G401.6 (cell line): ENCODE measurements at regions not wholly inside any gene's neighbourhood (a gene's known extent, or its start where the extent isn't known, plus 50 kb on each side); places are given as distances from the start of the nearest gene placed in this dataset.
"Not testable (repeated sequence)": the region's sequence is repeated elsewhere in the genome, so short reads cannot be mapped to it uniquely, and the experiment has no call there.

Source experiments
- FAIRE-seq: peaks from 2 replicates; lab custom pipeline; 2012; peaks lifted over from hg19 to GRCh38; lab: Jason Lieb, UNC

DNA sequence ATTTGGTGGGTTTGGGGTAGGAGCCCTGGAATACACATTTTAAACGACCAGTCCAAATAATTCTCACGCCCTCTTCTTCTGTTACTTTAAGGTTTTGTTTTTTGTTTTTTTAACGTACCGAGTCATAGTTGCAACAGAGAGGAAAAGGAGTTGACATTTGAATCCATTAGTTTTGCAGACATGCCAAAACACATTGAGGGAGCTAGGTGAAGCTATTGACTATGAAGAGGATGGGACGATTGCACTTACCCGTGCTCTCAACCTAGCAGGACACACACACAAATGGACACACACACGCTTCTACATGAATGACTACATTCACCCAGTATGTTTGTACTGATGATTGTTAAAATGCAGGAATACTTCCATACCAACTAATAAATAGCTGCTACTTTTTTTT is 54.3 kb upstream of the CIT start:
- no peak for FAIRE-seq

DNA sequence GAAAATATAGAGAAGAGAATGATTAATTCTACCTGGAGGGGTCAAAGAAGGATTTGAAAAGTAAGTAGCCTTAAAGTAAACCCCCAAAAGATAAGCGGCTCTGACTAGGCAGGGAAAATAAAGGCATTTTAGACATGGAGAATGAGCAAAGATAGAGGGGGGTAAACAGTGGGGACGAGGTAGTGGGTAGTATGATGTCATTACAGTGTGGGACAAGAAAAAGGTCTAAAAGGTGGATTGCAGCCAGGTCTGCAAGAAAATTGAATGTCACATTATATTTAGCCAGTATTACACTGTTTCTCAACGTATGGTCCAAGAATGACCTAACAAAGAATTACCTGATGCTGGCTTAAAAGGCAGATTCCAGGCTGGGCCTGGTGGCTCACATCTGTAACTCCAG is 55.8 kb upstream of the CIT start:
- FAIRE-seq: no peak

DNA sequence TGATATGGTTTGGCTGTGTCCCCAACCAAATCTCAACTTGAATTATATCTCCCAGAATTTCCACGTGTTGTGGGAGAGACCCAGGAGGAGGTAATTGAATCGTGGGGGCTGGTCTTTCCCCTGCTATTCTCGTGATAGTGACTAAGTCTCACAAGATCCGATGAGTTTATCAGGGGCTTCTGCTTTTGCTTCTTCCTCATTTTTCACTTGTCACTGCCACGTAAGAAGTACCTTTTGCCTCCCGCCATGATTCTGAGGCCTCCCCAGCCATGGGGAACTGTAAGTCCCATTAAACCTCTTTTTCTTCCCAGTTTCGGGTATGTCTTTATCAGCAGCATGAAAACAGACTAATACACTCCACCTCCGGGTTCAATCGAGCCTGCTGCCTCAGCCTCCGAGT is 54.3 kb upstream of the BICDL1 start:
- FAIRE-seq: not testable (repeated sequence)

DNA sequence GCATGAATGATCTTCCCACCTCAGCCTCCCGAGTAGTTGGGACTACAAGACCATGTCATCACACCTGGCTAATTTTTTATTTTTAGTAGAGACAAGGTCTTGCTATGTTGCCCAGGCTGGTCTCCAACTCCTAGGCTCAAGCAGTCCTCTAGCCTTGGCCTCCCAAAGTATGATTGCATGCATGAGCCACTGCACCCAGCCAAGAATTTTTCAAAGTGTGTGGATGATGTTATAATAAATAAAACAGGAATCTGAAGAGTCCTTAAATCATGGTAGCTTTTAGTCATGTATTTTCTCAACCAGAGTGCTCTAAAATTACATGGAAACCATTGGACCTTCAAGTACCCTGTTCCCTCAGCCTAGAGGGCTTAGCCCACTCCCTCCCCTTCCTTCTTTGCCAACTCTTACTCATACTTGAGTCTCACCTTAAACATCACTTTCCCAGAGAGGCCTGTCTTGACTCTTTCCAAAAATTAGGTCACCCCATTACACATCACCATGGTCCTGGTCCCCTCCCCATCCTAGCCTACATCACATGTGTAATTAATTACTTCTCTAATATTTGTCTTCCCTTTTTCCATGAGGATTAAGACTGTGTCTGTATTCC is 52.2 kb upstream of the BICDL1 start:
- no peak for FAIRE-seq

DNA sequence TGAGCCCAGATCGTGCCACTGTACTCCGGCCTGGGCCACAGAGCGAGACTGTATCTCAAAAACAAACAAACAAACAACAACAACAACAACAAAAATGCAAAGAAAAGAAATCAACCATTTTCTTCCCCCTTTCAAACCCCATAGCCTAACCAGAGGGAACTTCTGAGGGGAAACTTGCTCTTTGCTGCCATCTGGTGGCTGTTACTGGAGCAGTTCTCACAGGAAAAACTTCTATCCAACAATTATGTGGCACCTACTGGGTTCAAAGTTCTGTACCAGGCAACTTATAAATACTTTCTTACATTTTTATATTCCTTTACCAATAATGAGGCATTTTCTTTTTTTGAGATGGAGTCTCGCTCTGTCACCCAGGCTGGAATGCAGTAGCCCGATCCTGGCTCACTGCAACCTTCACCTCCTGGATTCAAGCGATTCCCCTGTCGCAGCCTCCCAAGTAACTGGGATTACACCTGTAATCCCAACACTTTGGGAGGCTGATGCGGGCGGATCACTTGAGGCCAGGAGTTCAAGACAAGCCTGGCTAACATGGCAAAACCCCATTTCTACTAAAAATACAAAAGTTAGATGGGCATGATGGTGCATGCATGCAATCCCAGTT is 50.9 kb upstream of the BICDL1 start:
- peak; percentile 89 for FAIRE-seq
